Choroid plexus epithelial cell (primary cell): ENCODE measurements at regions not wholly inside any gene's neighbourhood (a gene's known extent, or its start where the extent isn't known, plus 50 kb on each side); places are given as distances from the start of the nearest gene placed in this dataset.

Experiments
- DNase-seq: peaks from one replicate; pipeline ENCODE4 v3.0.0-alpha.2; 2010; ENCODE audit warnings: low read depth
- H3K4me3 ChIP-seq: 2 replicates; pipeline ENCODE4 v1.5.1; 2011; ENCODE audit warnings: low read depth, mild to moderate bottlenecking, control low read depth, low read length, moderate library complexity
- TF ChIP-seq, protein P1 (sequence below): conservative IDR thresholded peaks from 2 replicates; pipeline ENCODE4 v1.5.1; 2011; ENCODE audit warnings: low read depth, mild to moderate bottlenecking, control low read depth, inconsistent platforms, low read length, moderate library complexity

GRCh38 chr7:19537942-19538401 lies 170.9 kb downstream of the POLR1F start:
- DNase-seq, result peak; percentile 63
- TF ChIP-seq, protein P1, sequence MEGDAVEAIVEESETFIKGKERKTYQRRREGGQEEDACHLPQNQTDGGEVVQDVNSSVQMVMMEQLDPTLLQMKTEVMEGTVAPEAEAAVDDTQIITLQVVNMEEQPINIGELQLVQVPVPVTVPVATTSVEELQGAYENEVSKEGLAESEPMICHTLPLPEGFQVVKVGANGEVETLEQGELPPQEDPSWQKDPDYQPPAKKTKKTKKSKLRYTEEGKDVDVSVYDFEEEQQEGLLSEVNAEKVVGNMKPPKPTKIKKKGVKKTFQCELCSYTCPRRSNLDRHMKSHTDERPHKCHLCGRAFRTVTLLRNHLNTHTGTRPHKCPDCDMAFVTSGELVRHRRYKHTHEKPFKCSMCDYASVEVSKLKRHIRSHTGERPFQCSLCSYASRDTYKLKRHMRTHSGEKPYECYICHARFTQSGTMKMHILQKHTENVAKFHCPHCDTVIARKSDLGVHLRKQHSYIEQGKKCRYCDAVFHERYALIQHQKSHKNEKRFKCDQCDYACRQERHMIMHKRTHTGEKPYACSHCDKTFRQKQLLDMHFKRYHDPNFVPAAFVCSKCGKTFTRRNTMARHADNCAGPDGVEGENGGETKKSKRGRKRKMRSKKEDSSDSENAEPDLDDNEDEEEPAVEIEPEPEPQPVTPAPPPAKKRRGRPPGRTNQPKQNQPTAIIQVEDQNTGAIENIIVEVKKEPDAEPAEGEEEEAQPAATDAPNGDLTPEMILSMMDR, result no peak
- H3K4me3 ChIP-seq, result no peak overlapping the region

DNA sequence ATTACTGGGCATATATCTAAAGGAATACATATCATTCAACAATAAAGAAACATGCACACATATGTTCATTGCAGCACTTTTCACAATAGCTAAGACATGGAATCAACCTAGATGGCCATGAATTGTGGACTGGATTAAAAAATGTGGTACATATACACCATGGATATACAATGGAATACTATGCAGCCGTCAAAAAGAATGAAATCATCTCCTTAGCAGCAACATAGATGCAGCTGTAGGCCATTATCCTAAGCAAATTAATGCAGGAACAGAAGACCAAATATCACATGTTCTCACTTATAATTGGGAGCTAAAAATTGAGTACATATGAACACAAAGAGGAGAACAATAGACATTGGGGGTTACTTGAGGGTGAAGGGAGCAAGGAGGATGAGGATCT lies 175.6 kb downstream of the POLR1F start:
- no peak for DNase-seq
- no peak overlapping the region for H3K4me3 ChIP-seq
- TF ChIP-seq, protein P1, result no peak

DNA sequence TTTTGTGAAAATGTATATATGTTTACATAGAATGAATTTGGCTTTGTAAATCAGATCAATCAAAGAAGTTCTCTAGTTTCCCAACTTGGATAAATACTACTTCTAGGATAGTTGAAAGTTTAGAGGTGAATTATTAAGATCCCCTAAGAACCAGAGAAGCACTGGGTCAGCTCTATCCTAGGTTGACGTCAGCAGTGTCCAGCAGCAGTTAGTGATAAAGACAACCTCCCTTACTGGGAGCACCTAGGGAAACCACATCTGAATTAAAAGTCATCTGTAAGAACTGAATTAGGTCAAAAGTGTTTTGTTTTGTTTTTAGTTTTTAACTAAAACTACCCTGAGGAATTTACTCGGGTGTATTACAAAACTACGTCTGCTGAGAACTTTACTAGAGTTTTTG lies 178.0 kb downstream of the POLR1F start:
- no peak overlapping the region for H3K4me3 ChIP-seq
- TF ChIP-seq, protein P1, result no peak
- peak; percentile 44 for DNase-seq

GRCh38 chr7:19530261-19530660 lies 178.6 kb downstream of the POLR1F start:
- no peak overlapping the region for H3K4me3 ChIP-seq
- no peak for DNase-seq
- TF ChIP-seq, protein P1, result no peak

GRCh38 chr7:19526639-19527038 lies 182.2 kb downstream of the POLR1F start:
- TF ChIP-seq, protein P1, result no peak
- no peak overlapping the region for H3K4me3 ChIP-seq
- no peak for DNase-seq

- no peak overlapping the region for H3K4me3 ChIP-seq
- peak; percentile 96 for DNase-seq
- TF ChIP-seq, protein P1, result no peak
Observed at GRCh38 chr7:19522486-19522885, 186.4 kb downstream of the POLR1F start.

DNA sequence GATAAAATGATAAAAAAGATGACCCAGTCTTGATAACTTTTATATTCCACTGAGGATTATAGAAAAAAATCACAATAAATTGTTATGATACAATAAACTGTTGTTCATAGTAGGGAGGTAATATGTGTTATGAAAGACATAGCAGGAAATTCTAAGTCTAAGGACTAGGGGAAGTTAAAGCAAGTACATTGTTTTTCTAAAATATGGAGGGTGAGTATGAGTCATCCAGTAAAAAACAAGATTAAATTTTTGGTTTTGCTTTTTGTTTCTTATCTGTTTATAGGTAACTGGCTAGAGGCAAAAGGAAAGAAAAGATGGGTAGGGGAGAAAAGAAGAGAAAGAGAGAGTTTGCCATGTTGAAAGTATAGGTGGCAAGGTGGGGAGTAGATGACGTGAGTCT lies 188.4 kb downstream of the POLR1F start:
- no peak overlapping the region for H3K4me3 ChIP-seq
- TF ChIP-seq, protein P1, result no peak
- peak; percentile 60 for DNase-seq
